ENCODE measurements at regions not wholly inside any gene's neighbourhood (a gene's known extent, or its start where the extent isn't known, plus 50 kb on each side); places are given as distances from the start of the nearest gene placed in this dataset.

- H3K9ac ChIP-seq (ENCODE audit: low read depth, low read length), result no peak overlapping the region
- no peaks in the 10 kb centered on the region for H3K27me3 ChIP-seq (ENCODE audit: control insufficient read depth, insufficient read depth, low read length)
- H3K4me3 ChIP-seq (ENCODE audit: low read depth, low read length), result no peak overlapping the region
- no peak overlapping the region for H3K27ac ChIP-seq (ENCODE audit: low read depth, low read length)
- H3K9me3 ChIP-seq (ENCODE audit: control insufficient read depth, insufficient read depth, low read length), result no peaks in the 10 kb centered on the region
- no peaks in the 10 kb centered on the region for H3K4me1 ChIP-seq (ENCODE audit: control insufficient read depth, insufficient read depth, low read length)
- H3K36me3 ChIP-seq (ENCODE audit: control insufficient read depth, insufficient read depth, low read length), result no peaks in the 10 kb centered on the region
Measured at GRCh38 chr7:54060643-54061042, 481.5 kb upstream of the VSTM2A start.

DNA sequence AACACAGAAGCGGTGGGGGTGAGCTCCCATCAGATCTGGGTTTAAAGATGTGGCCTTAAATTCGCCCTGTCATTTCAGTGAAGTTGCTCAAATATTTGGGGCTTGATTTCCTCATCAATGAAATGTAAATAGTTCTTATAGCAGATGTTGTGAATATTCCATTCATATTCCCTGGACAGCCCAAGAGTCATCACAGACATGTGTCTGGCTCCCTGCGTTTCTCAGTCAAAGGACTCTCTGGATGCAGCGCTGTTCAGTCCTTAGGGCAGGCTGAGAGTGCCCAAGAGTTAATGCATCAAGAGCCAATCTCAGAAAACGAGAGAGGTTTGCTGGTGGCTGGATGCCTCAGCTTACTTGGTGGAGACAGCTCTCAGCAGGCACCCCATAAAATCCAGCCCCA lies 475.5 kb upstream of the VSTM2A start:
- Histone ChIP-seq H3K27ac (ENCODE audit: low read depth, low read length) (no peak overlapping the region), H3K36me3 (ENCODE audit: control insufficient read depth, insufficient read depth, low read length) (no peaks in the 10 kb centered on the region), H3K4me1 (ENCODE audit: control insufficient read depth, insufficient read depth, low read length) (no peaks in the 10 kb centered on the region), H3K9me3 (ENCODE audit: control insufficient read depth, insufficient read depth, low read length) (no peaks in the 10 kb centered on the region), H3K9ac (ENCODE audit: low read depth, low read length) (no peak overlapping the region), H3K27me3 (ENCODE audit: control insufficient read depth, insufficient read depth, low read length) (no peaks in the 10 kb centered on the region), H3K4me3 (ENCODE audit: low read depth, low read length) (no peak overlapping the region)

- no peaks in the 10 kb centered on the region for H3K9me3 ChIP-seq (ENCODE audit: control insufficient read depth, insufficient read depth, low read length)
- no peaks in the 10 kb centered on the region for H3K4me1 ChIP-seq (ENCODE audit: control insufficient read depth, insufficient read depth, low read length)
- H3K27me3 ChIP-seq (ENCODE audit: control insufficient read depth, insufficient read depth, low read length), result no peaks in the 10 kb centered on the region
- H3K4me3 ChIP-seq (ENCODE audit: low read depth, low read length), result no peak overlapping the region
- no peak overlapping the region for H3K9ac ChIP-seq (ENCODE audit: low read depth, low read length)
- H3K27ac ChIP-seq (ENCODE audit: low read depth, low read length), result no peak overlapping the region
- H3K36me3 ChIP-seq (ENCODE audit: control insufficient read depth, insufficient read depth, low read length), result no peaks in the 10 kb centered on the region
Measured at GRCh38 chr7:54069843-54070242, 472.3 kb upstream of the VSTM2A start.

DNA sequence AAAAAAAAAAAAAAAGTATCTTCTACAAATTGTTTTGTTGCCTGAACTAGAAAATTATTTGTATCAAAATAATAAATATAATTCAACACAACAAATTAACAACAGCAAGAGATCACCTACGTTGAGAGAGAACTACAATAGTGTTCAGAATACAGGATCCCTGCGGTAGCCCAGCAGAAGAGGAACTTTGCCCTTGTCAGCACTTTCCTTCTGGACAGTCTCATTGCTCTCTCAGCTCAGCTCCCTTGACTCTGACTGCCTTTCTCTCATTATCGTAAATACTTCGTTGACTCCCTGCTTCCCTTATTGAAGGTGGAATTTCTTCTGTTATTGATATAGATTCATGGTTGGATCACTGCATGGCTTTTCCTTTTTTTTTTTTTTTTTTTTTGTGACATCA lies 469.5 kb upstream of the VSTM2A start:
- no peak overlapping the region for H3K27ac ChIP-seq (ENCODE audit: low read depth, low read length)
- no peak overlapping the region for H3K9ac ChIP-seq (ENCODE audit: low read depth, low read length)
- no peaks in the 10 kb centered on the region for H3K9me3 ChIP-seq (ENCODE audit: control insufficient read depth, insufficient read depth, low read length)
- H3K4me3 ChIP-seq (ENCODE audit: low read depth, low read length), result no peak overlapping the region
- no peaks in the 10 kb centered on the region for H3K36me3 ChIP-seq (ENCODE audit: control insufficient read depth, insufficient read depth, low read length)
- H3K27me3 ChIP-seq (ENCODE audit: control insufficient read depth, insufficient read depth, low read length), result no peaks in the 10 kb centered on the region
- H3K4me1 ChIP-seq (ENCODE audit: control insufficient read depth, insufficient read depth, low read length), result no peaks in the 10 kb centered on the region

DNA sequence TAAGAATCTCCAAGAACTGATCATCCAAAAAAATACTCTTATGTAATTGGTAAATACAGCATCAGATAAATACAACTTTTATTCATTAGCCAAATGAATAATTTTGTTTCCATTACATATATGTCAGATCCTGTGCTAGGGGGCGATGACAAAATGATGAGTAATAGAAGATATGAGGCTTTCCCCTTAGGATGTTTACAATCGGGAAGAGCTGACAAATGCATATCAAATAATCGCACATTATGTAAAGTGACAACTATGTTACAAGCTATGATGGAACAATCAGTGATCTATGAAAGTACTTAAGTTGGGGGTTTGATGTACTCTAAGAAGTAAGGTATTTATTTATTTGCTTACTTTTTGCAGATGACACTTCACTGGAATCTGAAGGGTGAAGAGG lies 465.6 kb upstream of the VSTM2A start:
- Histone ChIP-seq H3K4me1 (ENCODE audit: control insufficient read depth, insufficient read depth, low read length) (no peaks in the 10 kb centered on the region), H3K27me3 (ENCODE audit: control insufficient read depth, insufficient read depth, low read length) (no peaks in the 10 kb centered on the region), H3K27ac (ENCODE audit: low read depth, low read length) (no peak overlapping the region), H3K4me3 (ENCODE audit: low read depth, low read length) (no peak overlapping the region), H3K36me3 (ENCODE audit: control insufficient read depth, insufficient read depth, low read length) (no peaks in the 10 kb centered on the region), H3K9me3 (ENCODE audit: control insufficient read depth, insufficient read depth, low read length) (no peaks in the 10 kb centered on the region), H3K9ac (ENCODE audit: low read depth, low read length) (no peak overlapping the region)

GRCh38 chr7:54080525-54080924 lies 461.6 kb upstream of the VSTM2A start:
- H3K4me3 ChIP-seq (ENCODE audit: low read depth, low read length), result no peak overlapping the region
- no peaks in the 10 kb centered on the region for H3K27me3 ChIP-seq (ENCODE audit: control insufficient read depth, insufficient read depth, low read length)
- H3K36me3 ChIP-seq (ENCODE audit: control insufficient read depth, insufficient read depth, low read length), result no peaks in the 10 kb centered on the region
- H3K9ac ChIP-seq (ENCODE audit: low read depth, low read length), result no peak overlapping the region
- H3K27ac ChIP-seq (ENCODE audit: low read depth, low read length), result no peak overlapping the region
- H3K9me3 ChIP-seq (ENCODE audit: control insufficient read depth, insufficient read depth, low read length), result no peaks in the 10 kb centered on the region
- no peaks in the 10 kb centered on the region for H3K4me1 ChIP-seq (ENCODE audit: control insufficient read depth, insufficient read depth, low read length)

DNA sequence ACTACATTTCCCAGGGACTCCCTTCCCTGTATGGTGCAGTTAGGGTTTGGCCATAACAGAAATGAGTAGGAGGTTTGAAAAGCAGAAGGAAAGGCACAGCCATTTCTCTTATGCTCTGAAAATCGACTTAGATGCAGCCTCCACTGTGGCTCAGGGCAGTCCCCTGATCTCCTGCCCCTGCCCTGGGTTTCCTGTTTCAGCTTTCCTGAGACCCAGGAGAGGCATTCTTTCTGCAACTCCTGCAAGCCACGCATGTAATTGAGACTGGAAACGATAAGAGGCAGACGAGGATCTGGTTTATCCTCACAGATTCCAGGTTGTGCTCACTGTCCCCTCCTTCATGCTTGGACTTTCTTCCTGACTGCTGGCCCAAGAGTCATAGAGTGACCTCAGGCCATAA lies 461.2 kb upstream of the VSTM2A start:
- Histone ChIP-seq H3K4me1 (ENCODE audit: control insufficient read depth, insufficient read depth, low read length) (no peaks in the 10 kb centered on the region), H3K4me3 (ENCODE audit: low read depth, low read length) (no peak overlapping the region), H3K27ac (ENCODE audit: low read depth, low read length) (no peak overlapping the region), H3K36me3 (ENCODE audit: control insufficient read depth, insufficient read depth, low read length) (no peaks in the 10 kb centered on the region), H3K27me3 (ENCODE audit: control insufficient read depth, insufficient read depth, low read length) (no peaks in the 10 kb centered on the region), H3K9ac (ENCODE audit: low read depth, low read length) (no peak overlapping the region), H3K9me3 (ENCODE audit: control insufficient read depth, insufficient read depth, low read length) (no peaks in the 10 kb centered on the region)

DNA sequence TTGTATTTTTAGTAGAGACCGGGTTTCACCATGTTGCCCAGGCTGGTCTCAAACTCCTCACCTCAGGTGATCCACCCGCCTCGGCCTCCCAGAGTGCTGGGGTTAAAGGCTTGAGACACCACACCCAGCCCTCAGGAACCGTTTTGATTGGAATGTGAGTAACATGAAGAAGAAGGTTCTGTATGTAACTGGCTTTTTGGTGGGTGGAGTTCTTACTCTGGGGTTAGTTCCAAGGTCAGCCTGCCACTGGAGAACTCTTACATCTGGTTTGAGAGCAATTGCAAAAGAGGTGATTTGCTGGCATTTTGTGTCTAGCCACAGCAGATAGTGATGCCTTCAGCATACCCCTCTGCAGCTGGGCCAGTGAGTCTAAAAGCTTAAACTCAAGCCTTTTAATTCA lies 457.8 kb upstream of the VSTM2A start:
- Histone ChIP-seq H3K4me3 (ENCODE audit: low read depth, low read length) (no peak overlapping the region), H3K27me3 (ENCODE audit: control insufficient read depth, insufficient read depth, low read length) (no peaks in the 10 kb centered on the region), H3K9ac (ENCODE audit: low read depth, low read length) (no peak overlapping the region), H3K36me3 (ENCODE audit: control insufficient read depth, insufficient read depth, low read length) (no peaks in the 10 kb centered on the region), H3K9me3 (ENCODE audit: control insufficient read depth, insufficient read depth, low read length) (no peaks in the 10 kb centered on the region), H3K4me1 (ENCODE audit: control insufficient read depth, insufficient read depth, low read length) (no peaks in the 10 kb centered on the region), H3K27ac (ENCODE audit: low read depth, low read length) (no peak overlapping the region)

GRCh38 chr7:54090652-54091213 lies 451.4 kb upstream of the VSTM2A start:
- Histone ChIP-seq H3K27me3 (ENCODE audit: control insufficient read depth, insufficient read depth, low read length) (no peaks in the 10 kb centered on the region), H3K9ac (ENCODE audit: low read depth, low read length) (no peak overlapping the region), H3K9me3 (ENCODE audit: control insufficient read depth, insufficient read depth, low read length) (no peaks in the 10 kb centered on the region)

GRCh38 chr7:54091322-54091721 lies 450.9 kb upstream of the VSTM2A start:
- no peak overlapping the region for H3K9ac ChIP-seq (ENCODE audit: low read depth, low read length)
- no peaks in the 10 kb centered on the region for H3K27me3 ChIP-seq (ENCODE audit: control insufficient read depth, insufficient read depth, low read length)
- no peak overlapping the region for H3K4me3 ChIP-seq (ENCODE audit: low read depth, low read length)
- H3K27ac ChIP-seq (ENCODE audit: low read depth, low read length), result no peak overlapping the region
- no peaks in the 10 kb centered on the region for H3K9me3 ChIP-seq (ENCODE audit: control insufficient read depth, insufficient read depth, low read length)
- peaks cover 3% of the 10 kb centered on the region for H3K4me1 ChIP-seq (ENCODE audit: control insufficient read depth, insufficient read depth, low read length)
- H3K36me3 ChIP-seq (ENCODE audit: control insufficient read depth, insufficient read depth, low read length), result no peaks in the 10 kb centered on the region

More at GRCh38 chr7:54090652-54091213, 451.4 kb upstream of the VSTM2A start:
- no peaks in the 10 kb centered on the region for H3K4me1 ChIP-seq (ENCODE audit: control insufficient read depth, insufficient read depth, low read length)
- H3K4me3 ChIP-seq (ENCODE audit: low read depth, low read length), result no peak overlapping the region
- H3K36me3 ChIP-seq (ENCODE audit: control insufficient read depth, insufficient read depth, low read length), result no peaks in the 10 kb centered on the region
- H3K27ac ChIP-seq (ENCODE audit: low read depth, low read length), result no peak overlapping the region

DNA sequence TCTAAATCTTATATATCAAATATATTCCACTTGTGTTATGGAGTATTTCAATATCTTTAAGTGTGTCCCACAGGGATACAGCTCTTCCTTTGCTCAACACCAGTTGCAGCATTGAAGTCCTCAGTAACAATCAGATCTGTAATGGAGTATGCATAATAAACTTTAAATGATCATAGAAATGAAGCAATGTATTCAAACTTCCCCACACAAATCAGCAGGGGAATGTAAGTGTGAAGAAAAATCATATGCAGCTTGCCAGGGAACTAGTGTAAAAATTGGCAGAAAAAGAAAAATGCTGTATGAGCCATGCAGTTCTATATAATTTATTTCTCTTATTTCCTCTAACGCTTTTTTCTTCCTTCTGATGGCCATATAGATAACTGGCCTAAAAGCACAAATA lies 444.3 kb upstream of the VSTM2A start:
- Histone ChIP-seq H3K4me3 (ENCODE audit: low read depth, low read length) (no peak overlapping the region), H3K27me3 (ENCODE audit: control insufficient read depth, insufficient read depth, low read length) (no peaks in the 10 kb centered on the region), H3K9ac (ENCODE audit: low read depth, low read length) (no peak overlapping the region), H3K4me1 (ENCODE audit: control insufficient read depth, insufficient read depth, low read length) (peaks cover 10% of the 10 kb centered on the region), H3K36me3 (ENCODE audit: control insufficient read depth, insufficient read depth, low read length) (no peaks in the 10 kb centered on the region), H3K27ac (ENCODE audit: low read depth, low read length) (no peak overlapping the region), H3K9me3 (ENCODE audit: control insufficient read depth, insufficient read depth, low read length) (no peaks in the 10 kb centered on the region)

DNA sequence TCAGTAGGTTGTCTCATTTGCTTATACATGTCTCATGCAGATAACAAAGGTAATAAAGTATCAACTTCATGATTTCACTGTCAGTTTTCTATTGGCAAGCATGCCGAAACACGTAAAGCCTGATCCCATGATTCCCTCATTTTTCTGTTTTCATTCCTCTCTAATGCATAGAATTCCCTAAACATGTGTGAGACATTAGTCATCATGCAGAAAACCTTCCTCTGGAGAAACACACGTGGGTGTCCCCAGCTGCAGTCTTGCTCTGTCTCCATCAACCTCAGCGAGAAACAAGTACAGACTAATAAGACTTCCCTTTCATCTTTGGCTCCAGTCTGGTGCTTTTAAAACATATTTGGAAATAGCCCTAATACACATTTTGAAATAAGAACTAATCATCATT lies 432.7 kb upstream of the VSTM2A start:
- Histone ChIP-seq H3K27ac (ENCODE audit: low read depth, low read length) (no peak overlapping the region), H3K36me3 (ENCODE audit: control insufficient read depth, insufficient read depth, low read length) (no peaks in the 10 kb centered on the region), H3K4me1 (ENCODE audit: control insufficient read depth, insufficient read depth, low read length) (peaks cover 6% of the 10 kb centered on the region), H3K4me3 (ENCODE audit: low read depth, low read length) (no peak overlapping the region), H3K27me3 (ENCODE audit: control insufficient read depth, insufficient read depth, low read length) (no peaks in the 10 kb centered on the region), H3K9me3 (ENCODE audit: control insufficient read depth, insufficient read depth, low read length) (no peaks in the 10 kb centered on the region), H3K9ac (ENCODE audit: low read depth, low read length) (no peak overlapping the region)
